Stimulated activated CD4-positive, alpha-beta T cell treated with anti-CD3 and anti-CD28 coated beads, TNF-alpha, amount 100 ng/mL, for 1 hour (primary cell): ENCODE measurements at regions not wholly inside any gene's neighbourhood (a gene's known extent, or its start where the extent isn't known, plus 50 kb on each side); places are given as distances from the start of the nearest gene placed in this dataset.

Experiments used
- DNase-seq, 3 donors: peaks; one replicate each; pipeline ENCODE4 v3.0.0-alpha.2; 2020; ENCODE audit warnings: low read depth in 3 of 3, low spot score in 1 of 3

- DNase-seq = no peak
These were observed 443.6 kb downstream of the CBLN2 start for GRCh38 chr18:72100465-72101004.

GRCh38 chr18:72091369-72091768, 452.8 kb downstream of the CBLN2 start:
- no peak for DNase-seq

GRCh38 chr18:72089432-72089831, 454.7 kb downstream of the CBLN2 start:
- no peak for DNase-seq

DNA sequence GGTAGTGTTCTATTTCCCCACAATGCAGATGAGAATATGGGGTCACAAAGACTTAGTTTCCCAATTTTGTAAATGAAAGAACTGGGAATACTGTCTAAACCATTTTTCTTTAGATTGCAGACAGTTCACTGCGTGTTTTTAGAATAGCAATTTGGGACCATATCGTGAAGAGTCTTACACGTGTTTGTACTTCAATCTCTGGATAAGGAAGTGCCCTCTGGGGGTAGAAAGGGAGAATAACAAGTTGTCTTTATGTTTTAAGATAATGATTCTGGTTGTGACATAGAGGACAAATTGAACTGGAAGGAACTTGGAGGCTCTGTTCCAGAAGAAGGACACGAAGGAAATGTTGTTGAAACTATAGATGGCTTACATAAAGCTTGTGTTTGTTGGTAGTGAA, 457.7 kb downstream of the CBLN2 start:
- DNase-seq = no peak

DNA sequence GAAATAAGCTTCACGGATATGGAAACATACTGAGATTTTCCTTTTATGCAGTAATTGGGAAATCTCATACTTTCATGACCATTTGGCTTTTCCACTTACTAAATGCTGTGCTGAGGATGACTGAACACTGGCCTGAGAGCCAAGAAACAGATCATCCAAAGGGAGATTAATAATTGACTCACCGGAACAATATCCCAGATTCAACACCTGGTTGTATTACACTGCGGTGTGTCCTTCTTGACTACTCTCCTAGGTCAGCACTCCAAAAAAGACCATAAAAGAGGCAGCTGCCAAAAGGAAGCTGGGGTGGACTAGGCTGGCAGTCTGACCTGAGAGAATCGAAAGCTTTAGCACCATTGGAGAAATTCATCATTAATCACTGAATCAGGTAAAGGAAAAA, 469.1 kb downstream of the CBLN2 start:
- DNase-seq = no peak

DNA sequence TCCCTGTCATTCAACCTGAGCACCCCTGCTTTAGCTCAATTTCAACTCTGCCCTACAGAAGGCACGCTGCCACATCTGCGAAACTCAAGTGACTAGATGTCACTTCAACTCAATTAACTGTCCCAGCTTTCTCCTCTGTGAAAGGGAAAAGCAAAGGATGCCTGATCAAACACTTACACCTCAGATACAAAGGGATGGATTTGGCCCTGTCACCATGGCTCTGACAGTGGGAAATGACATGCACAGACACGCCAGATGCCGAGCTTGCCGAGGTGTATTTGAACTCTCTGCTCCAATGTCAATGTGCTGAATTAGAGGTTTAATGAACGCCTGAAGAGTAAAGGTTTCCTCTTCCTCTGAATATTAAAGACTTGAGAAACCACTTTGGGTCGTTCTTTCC, 481.1 kb downstream of the CBLN2 start:
- DNase-seq = no peak

DNA sequence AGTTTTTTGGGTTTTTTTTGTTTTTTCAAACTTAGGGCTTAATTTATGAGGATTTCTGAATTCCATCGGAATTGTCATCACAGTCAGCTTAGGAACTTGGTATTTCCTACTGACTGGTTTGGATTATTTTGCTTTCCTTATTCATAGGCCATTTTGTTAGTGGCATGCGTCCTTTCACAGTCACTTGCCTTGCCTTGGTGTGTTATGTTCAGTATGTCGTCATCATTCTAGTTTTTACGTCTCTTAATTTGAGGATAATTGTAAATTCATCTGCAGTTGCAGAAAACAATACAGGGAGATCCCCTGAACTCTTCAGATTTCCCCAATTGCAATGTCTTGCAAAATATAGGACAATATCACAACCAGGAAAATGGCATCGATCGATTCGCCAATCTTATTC, 485.3 kb downstream of the CBLN2 start:
- no peak for DNase-seq

GRCh38 chr18:72056171-72056570, 488.0 kb downstream of the CBLN2 start:
- DNase-seq = no peak

GRCh38 chr18:72041313-72042032, 502.7 kb downstream of the CBLN2 start:
- DNase-seq = no peak

DNA sequence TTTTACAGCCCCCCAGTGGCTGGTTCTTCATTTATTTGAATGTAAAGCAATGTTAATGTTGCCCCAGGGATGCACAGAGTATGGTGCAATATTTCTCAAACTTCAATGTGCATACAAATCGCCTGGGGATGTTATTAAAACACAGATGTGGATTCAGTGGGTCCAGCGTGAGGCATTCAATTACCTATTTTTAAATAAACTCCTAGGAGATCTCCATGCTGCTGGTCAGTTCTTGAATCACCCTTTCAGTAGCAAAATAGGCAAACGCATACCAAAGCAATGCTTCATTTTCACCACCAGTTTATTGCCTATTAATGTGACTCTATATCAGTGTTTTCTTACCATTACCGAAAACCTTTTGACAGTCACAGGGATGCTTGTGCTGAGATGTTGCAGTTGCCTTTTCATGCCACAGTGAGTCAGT, 530.7 kb downstream of the CBLN2 start:
- DNase-seq = no peak

GRCh38 chr18:71998547-71999097, 545.5 kb downstream of the CBLN2 start:
- no peak for DNase-seq

- DNase-seq = no peak
These were observed 548.2 kb downstream of the CBLN2 start for GRCh38 chr18:71995904-71996465.

- no peak for DNase-seq
These were observed 549.9 kb downstream of the CBLN2 start for GRCh38 chr18:71994273-71994672.

DNA sequence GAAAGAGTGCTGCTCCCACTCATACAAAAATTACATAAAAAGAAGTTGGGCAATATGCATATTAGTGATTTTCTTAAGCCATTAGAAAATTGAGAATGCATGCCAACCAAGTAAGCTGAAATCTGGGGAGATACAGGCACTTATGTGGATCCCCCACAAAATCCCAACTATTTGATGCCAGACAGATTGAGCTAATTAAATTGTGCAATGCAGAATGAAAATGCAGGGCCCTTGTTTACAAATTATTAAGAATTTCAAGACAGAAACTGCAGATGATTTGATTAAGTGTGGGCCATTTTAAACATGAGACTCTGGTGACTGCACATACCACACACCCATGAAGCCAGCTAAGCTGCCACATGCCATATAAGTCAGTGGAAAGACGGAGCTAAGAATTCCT, 554.5 kb downstream of the CBLN2 start:
- DNase-seq = no peak

- no peak for DNase-seq
These were observed 557.6 kb downstream of the CBLN2 start for GRCh38 chr18:71986351-71987050.

GRCh38 chr18:71976744-71977143, 567.4 kb downstream of the CBLN2 start:
- no peak for DNase-seq

DNA sequence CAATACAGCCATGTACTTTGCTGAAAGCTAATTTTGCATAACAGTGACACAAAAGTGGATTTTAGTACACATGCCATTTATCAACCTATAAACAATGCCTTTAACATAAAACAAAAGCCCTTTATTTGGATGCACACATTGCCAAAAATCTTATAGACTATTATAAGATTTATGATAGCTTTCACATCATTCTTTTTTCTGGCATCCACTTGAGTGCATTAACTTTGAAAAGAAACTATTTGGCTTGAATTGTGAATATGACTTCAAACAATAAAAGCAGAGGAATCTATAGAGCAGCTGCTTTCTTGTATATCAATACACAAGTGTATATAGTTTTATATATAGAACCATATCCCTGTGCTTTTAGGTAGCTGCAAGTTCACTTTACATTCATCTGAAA, 577.4 kb downstream of the CBLN2 start:
- no peak for DNase-seq

GRCh38 chr18:71958605-71959004, 585.5 kb downstream of the CBLN2 start:
- no peak for DNase-seq

DNA sequence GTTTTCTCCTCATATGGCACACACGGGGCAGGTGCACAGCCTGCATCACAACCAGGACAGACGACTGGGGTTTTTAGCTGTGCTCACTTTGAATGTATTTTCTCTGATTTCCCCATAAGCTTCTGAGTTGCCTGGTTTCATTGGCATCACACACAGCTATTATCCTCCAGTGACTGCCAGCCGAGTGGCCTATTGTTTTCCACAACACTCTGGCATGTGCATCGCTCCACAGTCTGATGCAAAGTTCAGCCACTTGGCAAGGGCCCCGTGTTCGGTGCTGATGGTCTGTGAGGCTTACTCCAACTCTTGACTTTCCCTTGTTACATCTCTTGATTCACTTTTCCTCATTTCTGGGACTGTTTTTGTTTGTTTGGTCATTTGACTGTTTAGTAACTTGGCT, 593.1 kb downstream of the CBLN2 start:
- DNase-seq = no peak

- DNase-seq = no peak
These were observed 601.7 kb downstream of the CBLN2 start for GRCh38 chr18:71942433-71942832.

- DNase-seq = no peak
These were observed 604.7 kb downstream of the CBLN2 start for GRCh38 chr18:71939483-71939882.

DNA sequence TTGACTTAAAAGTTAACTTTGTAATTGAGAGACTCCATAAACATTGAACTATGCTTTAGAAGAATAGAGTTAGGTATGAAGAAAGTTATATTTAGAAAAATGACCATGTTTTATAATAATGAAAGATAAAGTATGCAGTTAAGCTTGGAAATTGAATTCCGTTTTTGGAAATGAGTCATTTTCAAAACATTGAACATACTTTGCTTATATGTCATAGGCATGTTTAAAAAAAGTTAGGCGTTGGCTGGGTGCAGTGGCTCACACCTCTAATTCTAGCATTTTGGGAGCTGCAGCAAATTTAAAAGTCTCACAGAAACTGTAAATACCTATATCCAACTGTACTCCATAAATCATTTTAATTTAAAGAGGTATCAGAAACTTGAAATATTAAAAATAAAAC, 607.4 kb downstream of the CBLN2 start:
- no peak for DNase-seq
